ENCODE measurements at regions not wholly inside any gene's neighbourhood (a gene's known extent, or its start where the extent isn't known, plus 50 kb on each side); places are given as distances from the start of the nearest gene placed in this dataset.

- in situ Hi-C loops (cut with HindIII; ENCODE audit: low sequenced_read_pairs): no loop called here
Observed at GRCh38 chr5:164002628-164003027, 497.2 kb downstream of the MAT2B start.

- in situ Hi-C loops (cut with HindIII; ENCODE audit: low sequenced_read_pairs): no loop called here
Observed at GRCh38 chr5:164005071-164005470, 499.7 kb downstream of the MAT2B start.

- in situ Hi-C loops (cut with HindIII; ENCODE audit: low sequenced_read_pairs): no loop called here
Observed at GRCh38 chr5:164007064-164007463, 501.6 kb downstream of the MAT2B start.

- in situ Hi-C loops (cut with HindIII; ENCODE audit: low sequenced_read_pairs): no loop called here
Observed at GRCh38 chr5:164009621-164010020, 504.2 kb downstream of the MAT2B start.

- in situ Hi-C loops (cut with HindIII; ENCODE audit: low sequenced_read_pairs): no loop called here
Observed at GRCh38 chr5:164010900-164011299, 505.5 kb downstream of the MAT2B start.

GRCh38 chr5:164012371-164012770 lies 507.0 kb downstream of the MAT2B start:
- in situ Hi-C loops (cut with HindIII; ENCODE audit: low sequenced_read_pairs): no loop called here

GRCh38 chr5:164013077-164013670 lies 507.8 kb downstream of the MAT2B start:
- in situ Hi-C loops (cut with HindIII; ENCODE audit: low sequenced_read_pairs): no loop called here

GRCh38 chr5:164020116-164020515 lies 514.7 kb downstream of the MAT2B start:
- in situ Hi-C loops (cut with HindIII; ENCODE audit: low sequenced_read_pairs): no loop called here

GRCh38 chr5:164027738-164028137 lies 522.3 kb downstream of the MAT2B start:
- in situ Hi-C loops (cut with HindIII; ENCODE audit: low sequenced_read_pairs): no loop called here

GRCh38 chr5:164038128-164038783 lies 532.8 kb downstream of the MAT2B start:
- in situ Hi-C loops (cut with HindIII; ENCODE audit: low sequenced_read_pairs): no loop called here

GRCh38 chr5:164041105-164041504 lies 535.7 kb downstream of the MAT2B start:
- in situ Hi-C loops (cut with HindIII; ENCODE audit: low sequenced_read_pairs): no loop called here

GRCh38 chr5:164048359-164048926 lies 543.0 kb downstream of the MAT2B start:
- in situ Hi-C loops (cut with HindIII; ENCODE audit: low sequenced_read_pairs): no loop called here

- in situ Hi-C loops (cut with HindIII; ENCODE audit: low sequenced_read_pairs): no loop called here
Observed at GRCh38 chr5:164051745-164052144, 546.3 kb downstream of the MAT2B start.

- in situ Hi-C loops (cut with HindIII; ENCODE audit: low sequenced_read_pairs): no loop called here
Observed at GRCh38 chr5:164052536-164053093, 547.2 kb downstream of the MAT2B start.

- in situ Hi-C loops (cut with HindIII; ENCODE audit: low sequenced_read_pairs): no loop called here
Observed at GRCh38 chr5:164053123-164053522, 547.7 kb downstream of the MAT2B start.

- in situ Hi-C loops (cut with HindIII; ENCODE audit: low sequenced_read_pairs): no loop called here
Observed at GRCh38 chr5:164054461-164054860, 549.0 kb downstream of the MAT2B start.

- in situ Hi-C loops (cut with HindIII; ENCODE audit: low sequenced_read_pairs): no loop called here
Observed at GRCh38 chr5:164057121-164057520, 551.7 kb downstream of the MAT2B start.

- in situ Hi-C loops (cut with HindIII; ENCODE audit: low sequenced_read_pairs): no loop called here
Observed at GRCh38 chr5:164058621-164059020, 553.2 kb downstream of the MAT2B start.

- in situ Hi-C loops (cut with HindIII; ENCODE audit: low sequenced_read_pairs): no loop called here
Observed at GRCh38 chr5:164059471-164059870, 554.1 kb downstream of the MAT2B start.

GRCh38 chr5:164060786-164061355 lies 555.5 kb downstream of the MAT2B start:
- in situ Hi-C loops (cut with HindIII; ENCODE audit: low sequenced_read_pairs): no loop called here

- in situ Hi-C loops (cut with HindIII; ENCODE audit: low sequenced_read_pairs): no loop called here
Observed at GRCh38 chr5:164062304-164062703, 556.9 kb downstream of the MAT2B start.

GRCh38 chr5:164065266-164065665 lies 559.8 kb downstream of the MAT2B start:
- in situ Hi-C loops (cut with HindIII; ENCODE audit: low sequenced_read_pairs): no loop called here
